GM12878 (cell line): ENCODE measurements at regions not wholly inside any gene's neighbourhood (a gene's known extent, or its start where the extent isn't known, plus 50 kb on each side); places are given as distances from the start of the nearest gene placed in this dataset.

Experiments used
- ATAC-seq: fragments of 200-7000 bp; cut with Tn5 transposase; 3 replicates; pipeline ENCODE4 v1.9.1; 2020; ENCODE audit warnings: mild to moderate bottlenecking, moderate library complexity
- BruUV-seq: library from RNA; stranded (reverse); fragments of 400-500 nt; replicated peaks from 2 replicates; lab custom pipeline; 2021; lab: Mats Ljungman, UMichigan
- CTCF ChIA-PET: fragments of 300-600 bp; sonication (Branson Sonifier 250); formaldehyde crosslinking; extraction: SDS; loops from one replicate; lab custom pipeline; 2021; ENCODE audit warnings: inconsistent platforms; lab: Yijun Ruan, JAX
- POLR2A ChIA-PET: fragments of 350-600 bp; formaldehyde crosslinking; extraction: SDS; loops from one replicate; lab custom pipeline; 2021; ENCODE audit warnings: inconsistent platforms; lab: Charles Lee
- RAD21 ChIA-PET: fragments of 300-600 bp; sonication (Branson Sonifier 250); formaldehyde crosslinking; loops from one replicate; lab custom pipeline; 2023; ENCODE audit warnings: antibody characterized with exemption; ENCODE audit not compliant: unreplicated experiment; lab: Charles Lee
- SMC1A ChIA-PET: fragments of 300-600 bp; sonication (Branson Sonifier 250); formaldehyde crosslinking; loops from one replicate; lab custom pipeline; 2023; ENCODE audit not compliant: unreplicated experiment, uncharacterized antibody; lab: Charles Lee
- DNase-seq: peaks from one replicate; pipeline ENCODE4 v3.0.0-alpha.2; 2011; ENCODE audit warnings: low read depth, low spot score
- FAIRE-seq: peaks from 3 replicates; lab custom pipeline; 2011; peaks lifted over from hg19 to GRCh38; lab: Jason Lieb, UNC
- H2AFZ ChIP-seq: 2 replicates; pipeline ENCODE4 v1.6.0; 2011; ENCODE audit warnings: low read depth, low read length, control low read depth; ENCODE audit not compliant: control insufficient read depth
- H3K27ac ChIP-seq: 2 replicates; pipeline ENCODE4 v1.5.1; 2011; ENCODE audit warnings: control low read depth; ENCODE audit not compliant: control insufficient read depth, insufficient read depth
- H3K27me3 ChIP-seq, 2 experiments: replicated peaks in 1 of 2; 2 replicates each; pipeline versions ENCODE4 v1.6.0 to v1.6.1; 2011; ENCODE audit warnings: low read length in 1 of 2; ENCODE audit not compliant: control insufficient read depth in 2 of 2, insufficient read depth in 2 of 2
- H3K36me3 ChIP-seq, 2 experiments: 2 replicates each; pipeline ENCODE4 v1.5.1; 2011; ENCODE audit warnings: low read length in 1 of 2; ENCODE audit not compliant: control insufficient read depth in 2 of 2, insufficient read depth in 2 of 2
- H3K4me1 ChIP-seq: 2 replicates; pipeline ENCODE4 v1.6.1; 2011; ENCODE audit warnings: mild to moderate bottlenecking, low read length, moderate library complexity, mixed read lengths; ENCODE audit not compliant: control insufficient read depth, insufficient read depth
- H3K4me2 ChIP-seq: 2 replicates; pipeline ENCODE4 v1.6.0; 2011; ENCODE audit warnings: control low read depth; ENCODE audit not compliant: control insufficient read depth, insufficient read depth
- H3K4me3 ChIP-seq: fragments of 200-600 bp; sonication (generic); 2 replicates; pipeline ENCODE4 v1.5.1; 2016
- H3K79me2 ChIP-seq: 2 replicates; pipeline ENCODE4 v1.6.0; 2011; ENCODE audit warnings: low read length; ENCODE audit not compliant: control insufficient read depth, insufficient read depth
- H3K9ac ChIP-seq: 2 replicates; pipeline ENCODE4 v1.8.0; 2011; ENCODE audit warnings: low read length, control low read depth, mixed read lengths; ENCODE audit not compliant: control insufficient read depth, insufficient read depth
- H3K9me3 ChIP-seq: replicated peaks from 3 replicates; pipeline ENCODE4 v1.5.1; 2011; ENCODE audit warnings: mild to moderate bottlenecking, low read length; ENCODE audit not compliant: control insufficient read depth, insufficient read depth
- H4K20me1 ChIP-seq: 2 replicates; pipeline ENCODE4 v1.6.0; 2011; ENCODE audit not compliant: control insufficient read depth, insufficient read depth
- CBX3 ChIP-seq: fragments of 200-600 bp; sonication (generic); IDR thresholded peaks from 2 replicates; pipeline ENCODE4 v1.6.1; 2016; ENCODE audit warnings: low read depth, borderline replicate concordance
- CEBPB ChIP-seq, 2 experiments: fragments of 150-350 bp in 1 of 2; IDR thresholded peaks; 2 replicates each; pipeline ENCODE4 v1.6.1; 2012 to 2014; ENCODE audit warnings: low read depth in 2 of 2, low read length in 2 of 2, borderline replicate concordance in 1 of 2, inconsistent platforms in 1 of 2
- E2F8 ChIP-seq: fragments of 450-650 bp; IDR thresholded peaks from 2 replicates; pipeline ENCODE4 v1.6.1; 2018; ENCODE audit warnings: mild to moderate bottlenecking, low read depth, moderate library complexity; ENCODE audit not compliant: partially characterized antibody
- GABPA ChIP-seq: IDR thresholded peaks from 2 replicates; pipeline ENCODE4 v1.6.1; 2014; ENCODE audit warnings: antibody characterized with exemption, low read depth, mild to moderate bottlenecking, inconsistent platforms
- JUND ChIP-seq: IDR thresholded peaks from 2 replicates; pipeline ENCODE4 v1.6.1; 2012; ENCODE audit warnings: low read depth, mild to moderate bottlenecking, low read length, improper control_type of control experiment, moderate library complexity
- MAX ChIP-seq: IDR thresholded peaks from 2 replicates; pipeline ENCODE4 v1.6.1; 2012; ENCODE audit warnings: low read depth, low read length, improper control_type of control experiment
- NKRF ChIP-seq: fragments of 450-650 bp; conservative IDR thresholded peaks from 2 replicates; pipeline ENCODE4 v1.6.1; 2017; ENCODE audit warnings: mild to moderate bottlenecking, moderate library complexity
- PAX5 ChIP-seq: IDR thresholded peaks from 2 replicates; pipeline ENCODE4 v1.6.1; 2011; ENCODE audit warnings: low read depth, low read length, borderline replicate concordance
- RAD51 ChIP-seq: fragments of 450-650 bp; IDR thresholded peaks from 2 replicates; pipeline ENCODE4 v1.6.1; 2016; ENCODE audit warnings: moderate library complexity, mild to moderate bottlenecking, inconsistent platforms
- SIX5 ChIP-seq: IDR thresholded peaks from 2 replicates; pipeline ENCODE4 v1.6.1; 2011; ENCODE audit warnings: mild to moderate bottlenecking, low read depth, low read length, moderate library complexity; ENCODE audit not compliant: severe bottlenecking
- TCF7 ChIP-seq: IDR thresholded peaks from 2 replicates; pipeline ENCODE4 v1.6.1; 2014; ENCODE audit warnings: antibody characterized with exemption, borderline replicate concordance
- ZSCAN29 ChIP-seq: fragments of 450-650 bp; IDR thresholded peaks from 2 replicates; pipeline ENCODE4 v1.6.1; 2017; ENCODE audit warnings: mild to moderate bottlenecking, moderate library complexity
- WGBS: methylation state at CpG from one replicate; pipeline ENCODE4 v1.1.6; 2016; ENCODE audit warnings: low lambda C conversion rate; ENCODE audit not compliant: insufficient replicate concordance, insufficient coverage; ENCODE audit errors: missing lambda C conversion rate; 5-methylcytosine and 5-hydroxymethylcytosine counted together
- in situ Hi-C: fragments of 300-500 bp; cut with MboI; formaldehyde crosslinking; loops from 9 replicates; pipeline ENCODE4 v1.14.3; 2018; ENCODE audit warnings: mixed read lengths
- intact Hi-C: fragments of 100-400 bp; cut with micrococcal nuclease; formaldehyde crosslinking; loops from one replicate; pipeline ENCODE4 v1.14.2; 2022; ENCODE audit not compliant: unreplicated experiment
- TF ChIP-seq, protein P1 (sequence below), 3 experiments: IDR thresholded peaks in 2 of 3; conservative IDR thresholded peaks in 1 of 3; 2 replicates each; pipeline ENCODE4 v1.5.1; 2011; ENCODE audit warnings: low read depth in 3 of 3, low read length in 3 of 3, mild to moderate bottlenecking in 3 of 3, control low read depth in 2 of 3, moderate library complexity in 2 of 3, inconsistent platforms in 1 of 3, mixed read lengths in 1 of 3; ENCODE audit not compliant: control insufficient read depth in 2 of 3, insufficient read depth in 1 of 3; ENCODE audit errors: extremely low read depth in 1 of 3
- TF ChIP-seq, protein P2 (sequence below): IDR thresholded peaks from 2 replicates; pipeline ENCODE4 v1.6.1; 2011; ENCODE audit warnings: borderline replicate concordance, low read depth, mild to moderate bottlenecking, moderate library complexity, low read length; ENCODE audit not compliant: insufficient read depth, poor library complexity, severe bottlenecking
- TF ChIP-seq, protein P3 (sequence below): fragments of 450-650 bp; IDR thresholded peaks from 2 replicates; pipeline ENCODE4 v1.6.1; 2016; ENCODE audit warnings: mild to moderate bottlenecking

- DNase-seq (no peak), ATAC-seq (no peak), FAIRE-seq (no peak)
- no peaks in the 10 kb centered on the region for H3K36me3 ChIP-seq
- H3K4me3 ChIP-seq = no peak overlapping the region
- ChIA-PET RAD21 (no interaction called here), POLR2A (no interaction called here), SMC1A (no interaction called here), CTCF (interaction anchor here (0.6 kb wide), 1 partner anchor 82 kb away, joined by 3 read pairs; no protein-coding TSS in a partner anchor)
- H3K79me2 ChIP-seq = no peaks in the 10 kb centered on the region
- no peaks in the 10 kb centered on the region for H3K9me3 ChIP-seq
- H4K20me1 ChIP-seq = no peaks in the 10 kb centered on the region
- H2AFZ ChIP-seq = no peak overlapping the region
- no peak overlapping the region for H3K4me2 ChIP-seq
- no peaks in the 10 kb centered on the region for H3K4me1 ChIP-seq
- no peak for TF ChIP-seq TCF7
- TF ChIP-seq, protein P1, sequence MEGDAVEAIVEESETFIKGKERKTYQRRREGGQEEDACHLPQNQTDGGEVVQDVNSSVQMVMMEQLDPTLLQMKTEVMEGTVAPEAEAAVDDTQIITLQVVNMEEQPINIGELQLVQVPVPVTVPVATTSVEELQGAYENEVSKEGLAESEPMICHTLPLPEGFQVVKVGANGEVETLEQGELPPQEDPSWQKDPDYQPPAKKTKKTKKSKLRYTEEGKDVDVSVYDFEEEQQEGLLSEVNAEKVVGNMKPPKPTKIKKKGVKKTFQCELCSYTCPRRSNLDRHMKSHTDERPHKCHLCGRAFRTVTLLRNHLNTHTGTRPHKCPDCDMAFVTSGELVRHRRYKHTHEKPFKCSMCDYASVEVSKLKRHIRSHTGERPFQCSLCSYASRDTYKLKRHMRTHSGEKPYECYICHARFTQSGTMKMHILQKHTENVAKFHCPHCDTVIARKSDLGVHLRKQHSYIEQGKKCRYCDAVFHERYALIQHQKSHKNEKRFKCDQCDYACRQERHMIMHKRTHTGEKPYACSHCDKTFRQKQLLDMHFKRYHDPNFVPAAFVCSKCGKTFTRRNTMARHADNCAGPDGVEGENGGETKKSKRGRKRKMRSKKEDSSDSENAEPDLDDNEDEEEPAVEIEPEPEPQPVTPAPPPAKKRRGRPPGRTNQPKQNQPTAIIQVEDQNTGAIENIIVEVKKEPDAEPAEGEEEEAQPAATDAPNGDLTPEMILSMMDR (IDR thresholded peaks at IDR 0.05 in 2 of 3, conservative IDR thresholded peaks at IDR 0.05 in 1 of 3; ENCODE audit: control insufficient read depth in 2 of 3, extremely low read depth in 1 of 3, insufficient read depth in 1 of 3, low read depth in 3 of 3, low read length in 3 of 3) = no peak
- TF ChIP-seq JUND = no peak
- no peak for TF ChIP-seq NKRF
- no peak for TF ChIP-seq E2F8
- no peak for TF ChIP-seq GABPA
- no peak for TF ChIP-seq PAX5
- no peak for TF ChIP-seq CBX3
- TF ChIP-seq, protein P2, sequence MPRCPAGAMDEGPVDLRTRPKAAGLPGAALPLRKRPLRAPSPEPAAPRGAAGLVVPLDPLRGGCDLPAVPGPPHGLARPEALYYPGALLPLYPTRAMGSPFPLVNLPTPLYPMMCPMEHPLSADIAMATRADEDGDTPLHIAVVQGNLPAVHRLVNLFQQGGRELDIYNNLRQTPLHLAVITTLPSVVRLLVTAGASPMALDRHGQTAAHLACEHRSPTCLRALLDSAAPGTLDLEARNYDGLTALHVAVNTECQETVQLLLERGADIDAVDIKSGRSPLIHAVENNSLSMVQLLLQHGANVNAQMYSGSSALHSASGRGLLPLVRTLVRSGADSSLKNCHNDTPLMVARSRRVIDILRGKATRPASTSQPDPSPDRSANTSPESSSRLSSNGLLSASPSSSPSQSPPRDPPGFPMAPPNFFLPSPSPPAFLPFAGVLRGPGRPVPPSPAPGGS = no peak
- no peak for TF ChIP-seq CEBPB (IDR thresholded peaks at IDR 0.05; ENCODE audit: borderline replicate concordance in 1 of 2, low read depth in 2 of 2, low read length in 2 of 2)
- no peak for TF ChIP-seq MAX
- TF ChIP-seq ZSCAN29 = no peak
- no peak for TF ChIP-seq RAD51
- TF ChIP-seq, protein P3, sequence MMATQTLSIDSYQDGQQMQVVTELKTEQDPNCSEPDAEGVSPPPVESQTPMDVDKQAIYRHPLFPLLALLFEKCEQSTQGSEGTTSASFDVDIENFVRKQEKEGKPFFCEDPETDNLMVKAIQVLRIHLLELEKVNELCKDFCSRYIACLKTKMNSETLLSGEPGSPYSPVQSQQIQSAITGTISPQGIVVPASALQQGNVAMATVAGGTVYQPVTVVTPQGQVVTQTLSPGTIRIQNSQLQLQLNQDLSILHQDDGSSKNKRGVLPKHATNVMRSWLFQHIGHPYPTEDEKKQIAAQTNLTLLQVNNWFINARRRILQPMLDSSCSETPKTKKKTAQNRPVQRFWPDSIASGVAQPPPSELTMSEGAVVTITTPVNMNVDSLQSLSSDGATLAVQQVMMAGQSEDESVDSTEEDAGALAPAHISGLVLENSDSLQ = no peak
- TF ChIP-seq SIX5 = no peak
- in situ Hi-C loops (no loop called here), intact Hi-C loops (no loop called here)
- no peak overlapping the region for H3K27ac ChIP-seq
- WGBS = 31% methylated on average over 3 of the region's 3 CpGs
- no peak overlapping the region for H3K9ac ChIP-seq
- no peaks in the 10 kb centered on the region for H3K27me3 ChIP-seq
- BruUV-seq = no TSS peak
Measured at GRCh38 chr14:85221832-85222231, 308.1 kb upstream of the FLRT2 start.
